ENCODE measurements at regions not wholly inside any gene's neighbourhood (a gene's known extent, or its start where the extent isn't known, plus 50 kb on each side); places are given as distances from the start of the nearest gene placed in this dataset.
"Not testable (repeated sequence)": the region's sequence is repeated elsewhere in the genome, so short reads cannot be mapped to it uniquely, and the experiment has no call there.

- Mint-ChIP-seq H3K4me3 (no peak overlapping the region), H3K36me3 (no peaks in the 10 kb centered on the region), H3K27me3 (ENCODE audit: low read depth) (no peaks in the 10 kb centered on the region), H3K9me3 (peaks cover 7% of the 10 kb centered on the region), H3K27ac (no peak overlapping the region), H3K4me1 (peaks cover 5% of the 10 kb centered on the region)
- TF ChIP-seq CTCF (IDR thresholded peaks at IDR 0.05; ENCODE audit: unreplicated experiment): no peak
- DNase-seq (ENCODE audit: low spot score in 2 of 2, unreplicated experiment in 2 of 2): no peak
Observed at GRCh38 chr2:182664212-182664611, 51.8 kb upstream of the DNAJC10 start.

- H3K4me1 Mint-ChIP-seq; H3K36me3 Mint-ChIP-seq; H3K9me3 Mint-ChIP-seq; H3K27ac Mint-ChIP-seq; H3K27me3 Mint-ChIP-seq (ENCODE audit: low read depth); DNase-seq (ENCODE audit: low spot score in 2 of 2, unreplicated experiment in 2 of 2); H3K4me3 Mint-ChIP-seq: not testable (repeated sequence)
Observed at GRCh38 chr2:182665500-182665899, 50.6 kb upstream of the DNAJC10 start.
